ENCODE measurements at regions not wholly inside any gene's neighbourhood (a gene's known extent, or its start where the extent isn't known, plus 50 kb on each side); places are given as distances from the start of the nearest gene placed in this dataset.

- DNase-seq (ENCODE audit: low spot score in 2 of 2): no peak
- intact Hi-C loops (cut with DNase I; ENCODE audit: low total_unique reads): no loop called here
These were observed 186.1 kb upstream of the E2F8 start for GRCh38 chr11:19426756-19427403.

GRCh38 chr11:19426011-19426755 is 185.4 kb upstream of the E2F8 start:
- DNase-seq (ENCODE audit: low spot score in 2 of 2): no peak
- TF ChIP-seq POLR2A (IDR thresholded peaks at IDR 0.05) (no peak), CTCF (IDR thresholded peaks at IDR 0.05) (no peak)
- intact Hi-C loops (cut with DNase I; ENCODE audit: low total_unique reads): no loop called here
- 72 to 82% methylated on average over 5 of the region's 5 CpGs for WGBS, 2 donors
- no peak overlapping the region for H3K4me3 ChIP-seq (ENCODE audit: low read depth, poor library complexity, severe bottlenecking)

More at GRCh38 chr11:19426756-19427403, 186.1 kb upstream of the E2F8 start:
- TF ChIP-seq POLR2A (IDR thresholded peaks at IDR 0.05) (no peak), CTCF (IDR thresholded peaks at IDR 0.05) (no peak)
- 62 to 63% methylated on average over 4 of the region's 4 CpGs for WGBS, 2 donors
- no peak overlapping the region for H3K4me3 ChIP-seq (ENCODE audit: low read depth, poor library complexity, severe bottlenecking)

GRCh38 chr11:19422276-19422675 is 181.5 kb upstream of the E2F8 start:
- intact Hi-C loops (cut with DNase I; ENCODE audit: low total_unique reads): no loop called here
- H3K4me3 ChIP-seq (ENCODE audit: low read depth, poor library complexity, severe bottlenecking): no peak overlapping the region
- 85 to 86% methylated on average over 7 of the region's 7 CpGs for WGBS, 2 donors
- no peak for TF ChIP-seq POLR2A (IDR thresholded peaks at IDR 0.05)
- no peak for TF ChIP-seq CTCF (IDR thresholded peaks at IDR 0.05)
- no peak for DNase-seq (ENCODE audit: low spot score in 2 of 2)

- no peak for DNase-seq (ENCODE audit: low spot score in 2 of 2)
- no peak overlapping the region for H3K4me3 ChIP-seq (ENCODE audit: low read depth, poor library complexity, severe bottlenecking)
- intact Hi-C loops (cut with DNase I; ENCODE audit: low total_unique reads): no loop called here
- TF ChIP-seq POLR2A (IDR thresholded peaks at IDR 0.05): no peak
- 58 to 72% methylated on average over 6 of the region's 6 CpGs for WGBS, 2 donors
These were observed 180.3 kb upstream of the E2F8 start for GRCh38 chr11:19420868-19421533.

GRCh38 chr11:19419808-19420207 is 179.1 kb upstream of the E2F8 start:
- no peak overlapping the region for H3K4me3 ChIP-seq (ENCODE audit: low read depth, poor library complexity, severe bottlenecking)
- DNase-seq (ENCODE audit: low spot score in 2 of 2): no peak
- TF ChIP-seq CTCF (IDR thresholded peaks at IDR 0.05) (no peak), POLR2A (IDR thresholded peaks at IDR 0.05) (no peak)
- 63 to 78% methylated on average over 7 of the region's 7 CpGs for WGBS, 2 donors
- intact Hi-C loops (cut with DNase I; ENCODE audit: low total_unique reads): no loop called here

- no peak for TF ChIP-seq CTCF (IDR thresholded peaks at IDR 0.05)
- no peak for TF ChIP-seq POLR2A (IDR thresholded peaks at IDR 0.05)
- 16 to 34% methylated on average over 8 of the region's 8 CpGs for WGBS, 2 donors
- intact Hi-C loops (cut with DNase I; ENCODE audit: low total_unique reads): no loop called here
- no peak overlapping the region for H3K4me3 ChIP-seq (ENCODE audit: low read depth, poor library complexity, severe bottlenecking)
- no peak for DNase-seq (ENCODE audit: low spot score in 2 of 2)
These were observed 178.4 kb upstream of the E2F8 start for GRCh38 chr11:19419021-19419750.
